Putamen (tissue), 1 donor: ENCODE measurements at regions not wholly inside any gene's neighbourhood (a gene's known extent, or its start where the extent isn't known, plus 50 kb on each side); places are given as distances from the start of the nearest gene placed in this dataset.
"Not testable (repeated sequence)": the region's sequence is repeated elsewhere in the genome, so short reads cannot be mapped to it uniquely, and the experiment has no call there.

Experiments used
- DNase-seq: peaks from one replicate; pipeline ENCODE4 v3.0.0-alpha.2; 2016; ENCODE audit warnings: low spot score

DNA sequence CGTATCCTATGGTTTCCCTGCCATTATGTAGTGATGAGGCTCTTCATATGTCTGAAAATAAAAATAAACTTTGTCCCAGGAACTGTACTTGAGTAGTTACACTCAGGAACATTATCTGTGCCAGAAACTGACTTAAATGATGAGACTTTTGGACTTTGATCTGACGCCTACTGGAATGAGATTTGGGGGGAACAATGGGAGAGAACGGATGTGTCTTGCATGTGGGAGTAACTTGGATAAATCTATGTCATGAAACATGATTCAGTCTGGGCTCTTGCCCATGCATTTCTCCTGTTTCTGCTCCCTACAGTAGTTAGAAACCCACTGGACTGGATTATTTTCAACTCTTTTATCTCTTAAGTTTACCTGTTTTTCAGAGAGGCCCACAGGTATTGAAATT is 2351.4 kb downstream of the PCDH7 start:
- no peak for DNase-seq

DNA sequence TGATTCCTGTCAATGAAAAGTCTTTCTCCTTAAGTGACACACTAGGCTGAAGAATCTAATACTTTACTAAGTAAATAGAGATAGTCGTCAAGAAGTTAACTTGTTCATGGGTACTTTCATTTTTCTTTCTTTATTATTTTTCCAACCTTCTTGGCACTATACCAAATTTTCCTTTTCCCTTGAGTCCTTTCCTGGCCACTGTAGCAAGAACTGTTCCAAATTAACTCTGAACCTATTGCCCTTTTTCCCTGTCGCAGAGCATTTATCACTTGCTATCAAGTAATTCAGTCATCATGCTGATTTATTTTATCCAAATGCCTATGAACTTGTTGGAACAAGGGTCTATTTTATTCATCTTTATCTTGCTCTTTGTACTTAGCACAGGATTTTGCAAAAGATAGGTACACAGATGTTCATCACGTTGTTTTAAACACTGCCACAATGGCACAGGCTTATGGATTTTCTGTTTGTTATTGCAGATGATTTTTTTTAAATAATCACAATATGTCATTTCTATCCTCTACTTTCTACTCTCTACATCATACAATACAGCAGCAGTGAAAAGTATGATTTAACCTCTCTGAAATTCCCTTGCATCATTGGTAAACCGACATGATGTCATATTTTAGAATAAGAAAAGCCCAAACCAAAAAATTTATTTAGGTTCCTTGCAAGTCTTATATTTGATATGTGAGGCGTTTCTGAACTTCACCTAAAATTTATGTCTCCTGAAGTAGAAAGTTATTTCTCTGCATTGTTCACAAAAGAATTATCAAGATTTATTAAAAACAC is 2352.3 kb downstream of the PCDH7 start:
- DNase-seq, result no peak

DNA sequence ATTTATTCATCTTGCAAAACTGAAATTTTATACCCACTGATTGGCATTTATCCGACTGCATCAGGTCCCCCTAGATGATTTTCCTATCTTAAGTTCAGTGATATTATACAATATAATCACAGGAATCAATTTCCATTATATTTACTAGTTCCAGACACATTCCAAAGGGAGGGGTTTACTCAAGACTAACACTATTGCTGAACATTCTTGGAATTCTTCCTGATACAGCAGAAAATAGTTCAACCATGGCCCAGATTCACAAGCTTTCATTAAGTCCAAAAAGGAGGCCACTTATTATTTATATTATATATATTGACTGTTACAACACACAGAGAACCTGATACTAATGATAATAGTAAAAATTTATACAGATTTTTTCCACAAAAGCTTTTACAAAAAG is 2353.6 kb downstream of the PCDH7 start:
- DNase-seq, result no peak

DNA sequence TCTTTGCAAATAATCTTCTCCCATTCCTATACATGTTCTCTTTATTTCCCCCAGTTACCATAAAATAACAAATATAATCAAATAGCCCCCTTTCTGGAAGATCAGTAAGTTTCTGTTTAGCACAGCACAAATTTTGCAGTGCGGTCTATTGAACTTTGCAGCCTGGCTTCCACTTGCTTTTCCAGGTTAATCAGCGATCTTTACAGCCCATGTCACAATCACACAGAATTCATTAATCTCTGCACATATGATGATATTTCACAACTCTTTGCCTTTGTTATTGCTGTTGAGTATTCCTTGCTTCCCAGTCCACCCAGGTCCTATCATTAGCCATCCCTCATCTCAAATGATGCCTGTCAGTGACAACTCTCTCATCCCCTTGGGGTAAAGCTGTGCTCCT is 2358.0 kb downstream of the PCDH7 start:
- no peak for DNase-seq

DNA sequence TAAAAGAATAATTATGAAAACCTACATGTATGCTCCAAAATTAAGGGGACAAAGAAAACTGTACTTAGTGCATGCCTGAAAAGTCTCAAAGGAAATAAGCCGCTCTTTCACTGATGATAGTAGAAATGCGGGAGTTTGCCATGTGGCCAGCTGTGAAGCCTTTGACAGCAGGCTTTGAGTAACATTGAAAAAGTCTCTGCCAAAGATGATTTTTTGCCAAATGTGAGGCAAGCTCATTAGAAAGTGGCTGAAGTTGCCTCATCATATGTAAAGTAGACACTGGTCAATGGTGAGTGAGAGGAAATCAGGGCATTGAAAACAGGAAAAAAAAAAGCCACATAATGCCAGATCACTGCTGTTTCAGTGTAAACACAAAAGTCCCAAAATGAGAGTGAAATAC is 2360.1 kb downstream of the PCDH7 start:
- DNase-seq, result no peak

DNA sequence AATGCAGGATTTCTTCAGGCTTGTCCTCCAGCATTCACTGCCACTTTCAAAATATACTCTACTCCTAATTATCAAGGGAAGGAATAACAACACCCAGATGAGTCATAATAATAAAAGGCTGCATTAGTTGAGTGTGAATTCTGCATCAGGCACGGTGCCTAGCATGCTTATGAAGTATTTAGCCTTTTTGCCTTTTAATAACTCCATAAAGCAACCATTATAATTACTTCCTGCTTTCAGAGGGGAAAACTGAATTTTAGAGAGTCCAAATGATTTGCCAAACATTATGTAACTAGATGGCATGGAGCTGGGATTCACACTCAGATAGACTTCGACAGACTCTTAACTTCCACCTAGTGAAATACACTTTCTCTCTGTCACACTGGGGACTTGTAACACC is 2365.5 kb downstream of the PCDH7 start:
- DNase-seq, result no peak

DNA sequence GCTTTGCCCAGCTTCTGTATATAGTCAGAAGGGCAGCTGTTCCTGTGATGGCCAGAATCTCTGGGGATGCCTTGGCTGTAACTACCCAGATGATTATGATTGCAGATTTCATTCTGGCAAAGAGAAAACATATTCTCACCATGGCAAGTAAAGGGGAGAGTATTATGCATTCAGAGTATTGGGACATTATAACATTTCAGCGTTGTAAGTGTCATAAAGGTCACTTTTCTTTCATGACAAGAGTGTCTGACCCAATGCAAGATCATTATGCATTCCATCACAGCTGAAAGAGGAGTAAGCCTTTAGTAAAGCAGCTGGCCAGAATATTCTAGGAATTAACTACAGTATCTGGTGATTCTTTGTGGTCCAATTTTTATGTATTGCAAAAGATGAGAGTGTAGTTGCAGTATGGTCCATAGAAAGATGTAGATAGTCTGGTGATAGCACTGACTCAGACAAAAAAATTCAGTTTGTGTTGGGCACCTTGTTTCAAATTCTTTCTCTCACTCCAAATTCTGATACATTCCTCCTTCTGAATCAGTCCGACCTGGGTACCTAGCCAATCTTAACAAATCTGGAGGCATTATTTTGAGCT is 2366.3 kb downstream of the PCDH7 start:
- no peak for DNase-seq

DNA sequence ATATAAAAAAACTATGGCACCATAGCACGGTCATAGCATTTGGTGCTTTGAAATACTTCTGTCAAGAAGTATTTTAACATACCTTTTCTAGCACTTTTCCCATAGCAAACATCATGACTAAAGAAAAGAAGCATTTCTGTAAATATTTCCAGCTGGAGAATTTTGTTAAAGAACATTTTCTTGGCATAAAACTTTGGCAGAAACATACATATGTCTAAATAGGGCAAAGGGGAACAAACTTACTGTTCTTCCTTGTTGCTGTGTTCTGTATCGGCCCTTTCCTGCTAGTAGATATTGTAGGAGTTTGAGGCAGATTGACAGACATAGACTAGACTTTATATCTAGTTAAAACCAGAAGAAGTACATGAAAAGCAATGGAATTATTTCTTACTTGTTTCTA is 2368.5 kb downstream of the PCDH7 start:
- no peak for DNase-seq

DNA sequence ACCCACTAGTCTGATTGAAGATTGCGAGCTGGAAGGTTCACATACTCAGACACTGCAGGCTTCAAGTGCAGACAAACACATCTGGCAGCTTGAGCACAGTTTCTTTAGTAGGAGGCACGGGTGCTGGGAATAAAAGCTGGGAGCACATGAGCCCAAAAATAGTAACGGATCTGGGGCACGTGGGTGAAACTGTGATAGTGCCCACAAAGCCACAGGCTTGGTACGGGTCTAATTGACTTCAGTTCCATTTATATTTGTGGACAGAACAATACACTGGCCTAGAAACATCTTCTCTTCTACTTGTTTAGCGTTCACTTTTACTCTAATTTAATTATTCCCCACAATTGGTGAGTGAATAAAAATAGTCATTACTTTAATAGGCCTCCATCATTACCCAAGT is 2370.7 kb downstream of the PCDH7 start:
- no peak for DNase-seq

DNA sequence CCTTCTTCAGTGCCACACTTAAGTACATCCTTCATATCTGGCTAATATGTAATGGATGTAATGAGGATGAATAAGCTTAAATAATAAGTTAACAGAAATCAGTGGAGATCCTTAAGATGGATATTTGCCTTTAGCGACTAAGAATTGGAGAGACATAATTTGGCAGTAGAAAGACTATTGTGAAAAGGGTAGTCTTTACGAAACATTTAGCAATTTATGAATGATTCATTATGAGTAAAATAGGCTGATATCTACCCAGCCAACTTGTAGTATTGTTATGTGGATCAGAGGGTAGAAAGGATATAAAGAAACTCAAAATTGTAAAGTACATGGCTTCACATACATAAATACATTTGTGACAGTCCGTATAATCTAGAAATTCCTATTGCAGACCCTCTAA is 2371.8 kb downstream of the PCDH7 start:
- no peak for DNase-seq

DNA sequence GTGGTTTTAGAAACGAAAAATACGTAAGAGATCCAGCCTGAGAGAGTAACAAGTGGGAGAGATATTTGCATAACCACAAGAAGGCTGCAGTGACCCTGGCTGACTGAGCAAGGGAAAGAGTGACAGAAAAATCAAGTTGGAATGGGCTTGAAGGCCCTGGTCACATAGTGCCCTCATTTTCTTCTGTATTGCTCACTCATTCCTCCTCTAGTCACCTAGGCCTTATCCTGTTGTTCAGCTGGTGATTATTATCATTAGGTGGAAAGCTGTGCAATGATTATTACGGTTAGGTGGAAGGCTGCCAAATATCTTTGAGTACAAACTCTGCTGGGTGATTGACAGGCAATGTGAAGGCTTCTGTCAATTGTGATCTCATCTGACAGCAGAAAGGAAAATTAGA is 2384.1 kb downstream of the PCDH7 start:
- peak; percentile 1 for DNase-seq

DNA sequence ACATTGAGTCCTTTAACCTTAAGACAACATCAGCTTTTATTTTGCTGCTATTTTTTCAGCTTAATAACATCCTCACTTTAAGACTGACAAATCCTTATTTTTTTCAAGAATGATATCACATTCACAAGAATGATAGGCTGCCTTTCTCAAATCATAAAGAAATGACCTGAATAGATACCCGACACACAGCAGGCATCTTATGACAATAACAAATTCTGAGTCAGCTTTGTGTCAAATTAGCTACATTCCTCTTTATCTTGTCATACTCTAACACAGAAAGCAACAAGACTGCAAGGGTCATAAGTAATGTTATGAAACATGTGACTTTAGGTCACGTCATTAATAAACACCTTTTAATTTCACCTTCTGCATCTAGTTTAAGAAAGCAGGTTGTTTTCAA is 2387.6 kb downstream of the PCDH7 start:
- no peak for DNase-seq

DNA sequence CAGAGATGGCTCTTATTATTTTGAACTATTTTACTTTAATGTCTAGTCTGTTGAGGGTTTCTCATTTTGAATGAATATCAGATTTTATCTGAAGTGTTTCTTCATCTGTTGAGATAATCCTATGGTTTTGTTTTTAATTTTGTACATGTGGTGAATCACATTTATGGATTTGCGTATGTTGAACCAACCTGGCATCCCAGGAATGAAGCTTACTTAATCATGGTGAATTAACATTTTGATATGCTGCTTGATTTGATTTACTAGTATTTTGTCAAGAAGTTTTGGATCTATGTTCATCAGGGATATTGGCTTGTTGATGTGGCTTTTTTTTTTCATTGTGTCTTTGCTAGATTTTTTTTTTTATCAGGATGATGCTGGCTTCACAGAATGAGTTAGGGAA is 2390.9 kb downstream of the PCDH7 start:
- DNase-seq, result no peak

DNA sequence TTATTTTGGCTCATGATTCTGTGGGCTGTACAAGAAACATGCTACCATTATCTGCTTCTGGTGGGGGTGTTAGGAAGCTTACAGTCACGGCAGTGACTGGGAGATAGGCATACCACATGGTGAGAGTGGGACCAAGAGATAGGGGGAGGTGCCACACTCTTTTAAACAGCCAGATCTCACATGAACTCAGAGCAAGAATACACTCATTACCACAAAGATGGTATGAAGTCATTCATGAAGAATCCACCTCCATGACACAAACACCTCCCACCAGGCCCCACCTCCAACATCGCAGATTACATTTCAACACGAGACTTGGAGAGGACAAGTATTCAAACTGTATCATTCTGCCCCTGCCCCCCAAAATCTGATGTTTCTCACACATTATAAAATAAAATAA is 2396.7 kb downstream of the PCDH7 start:
- DNase-seq, result no peak

DNA sequence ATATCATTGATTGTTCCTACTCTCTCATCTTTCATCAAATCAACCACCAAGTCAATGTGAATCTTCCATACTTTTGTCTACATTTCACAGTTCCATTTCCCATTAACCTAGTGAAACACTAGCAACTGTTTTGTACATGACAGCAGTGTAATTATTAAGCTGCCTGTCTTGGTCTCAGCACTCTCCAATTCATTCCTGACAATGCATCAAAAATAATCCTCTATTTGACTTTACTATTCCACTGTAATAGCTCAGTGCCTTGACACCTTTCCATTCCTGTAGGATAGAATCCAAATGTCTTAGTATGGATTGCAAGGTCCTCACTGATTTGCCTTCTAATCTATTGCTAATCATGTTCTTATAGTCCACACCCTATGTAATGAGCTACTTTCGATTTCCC is 2405.8 kb downstream of the PCDH7 start:
- DNase-seq, result no peak

DNA sequence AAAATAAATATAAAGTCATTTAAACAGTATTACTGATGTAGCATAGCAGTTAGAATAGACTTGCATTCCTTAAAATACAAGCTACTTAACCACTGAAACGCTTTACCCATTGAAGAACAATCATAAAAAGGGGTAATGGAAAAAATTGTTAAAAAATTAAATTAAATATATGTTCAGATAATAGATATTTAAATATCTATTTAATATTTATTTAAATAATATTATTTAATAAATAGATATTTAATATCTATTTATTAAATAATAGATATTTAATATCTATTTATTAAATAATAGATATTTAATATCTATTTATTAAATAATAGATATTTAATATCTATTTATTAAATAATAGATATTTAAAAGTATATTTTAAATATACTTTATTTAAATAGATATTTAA is 2410.5 kb downstream of the PCDH7 start:
- DNase-seq, result not testable (repeated sequence)

DNA sequence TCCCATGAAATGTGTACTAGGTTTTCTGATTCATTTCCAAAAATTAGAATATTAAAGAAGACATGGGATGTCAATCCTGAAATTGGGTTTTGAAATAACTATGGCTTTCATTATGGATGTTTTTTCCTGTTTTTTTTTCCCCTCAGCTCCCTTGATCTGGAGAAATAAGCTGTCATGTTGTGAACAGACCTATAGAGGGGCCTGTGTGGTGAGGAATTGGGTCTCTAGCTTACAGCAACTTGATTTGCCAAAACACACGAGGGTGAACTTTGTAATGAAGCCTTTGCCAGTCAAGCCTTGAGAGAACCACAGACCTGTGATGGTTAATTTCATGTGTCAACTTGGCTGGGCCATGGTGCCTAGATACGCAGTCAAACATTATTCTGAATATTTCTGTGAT is 2413.6 kb downstream of the PCDH7 start:
- no peak for DNase-seq

DNA sequence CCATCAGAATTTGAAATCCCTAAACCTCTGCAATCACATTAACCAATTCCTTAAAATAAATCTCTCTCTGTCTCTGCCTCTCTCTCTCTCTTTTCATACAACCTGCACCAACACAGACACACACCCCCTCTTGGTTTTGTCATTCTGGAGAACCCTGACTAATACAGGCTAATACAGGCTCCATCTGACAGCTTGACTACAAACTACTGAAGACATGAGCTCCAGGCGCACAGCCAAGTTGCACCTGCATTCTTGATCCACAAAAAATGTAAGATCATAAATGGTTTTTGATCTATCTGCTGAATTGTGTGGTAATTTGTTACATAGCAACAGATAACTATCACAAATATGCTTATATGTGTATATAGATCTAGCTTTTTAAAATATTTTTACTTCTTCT is 2414.2 kb downstream of the PCDH7 start:
- peak; percentile 49 for DNase-seq

DNA sequence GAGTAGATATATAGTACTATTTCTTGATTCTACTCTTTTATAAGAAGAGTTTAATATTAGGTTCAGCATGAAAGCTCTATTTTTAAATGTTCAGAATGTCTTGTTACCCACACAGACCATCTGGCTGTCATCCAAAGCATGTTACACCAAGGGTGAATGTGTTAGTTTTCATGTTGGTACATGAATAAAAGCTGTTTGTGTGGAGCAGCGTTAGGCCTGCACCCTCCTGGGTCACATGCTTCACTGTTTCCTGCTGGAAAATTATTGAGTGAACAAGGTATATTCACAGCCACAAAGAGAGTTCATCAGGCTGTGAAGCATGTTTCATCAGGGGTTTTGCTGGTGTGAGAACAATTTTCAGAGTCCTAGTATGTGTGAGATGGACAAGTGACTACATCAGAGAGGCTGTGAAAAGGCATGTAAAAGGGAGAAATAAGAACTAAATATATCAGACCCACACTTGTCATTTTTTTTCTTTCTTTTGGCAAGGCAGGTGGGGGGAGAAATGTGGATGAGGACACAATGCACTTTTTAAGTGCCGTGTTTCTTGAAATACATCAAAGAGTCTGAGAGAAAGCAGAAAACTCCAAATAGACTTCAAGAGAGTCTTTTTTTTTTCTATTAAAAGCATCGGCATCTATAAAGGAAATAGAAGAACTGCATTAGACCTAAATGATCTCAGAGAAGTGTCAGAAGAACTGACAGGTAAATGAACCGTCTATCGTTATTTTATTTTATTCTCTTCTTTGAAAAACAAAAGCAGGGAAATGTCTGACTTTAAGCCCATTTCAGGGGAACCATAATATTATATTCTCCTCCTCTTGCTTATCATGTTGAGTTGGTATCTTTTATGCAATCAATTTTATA is 2429.7 kb downstream of the PCDH7 start:
- DNase-seq, result no peak

DNA sequence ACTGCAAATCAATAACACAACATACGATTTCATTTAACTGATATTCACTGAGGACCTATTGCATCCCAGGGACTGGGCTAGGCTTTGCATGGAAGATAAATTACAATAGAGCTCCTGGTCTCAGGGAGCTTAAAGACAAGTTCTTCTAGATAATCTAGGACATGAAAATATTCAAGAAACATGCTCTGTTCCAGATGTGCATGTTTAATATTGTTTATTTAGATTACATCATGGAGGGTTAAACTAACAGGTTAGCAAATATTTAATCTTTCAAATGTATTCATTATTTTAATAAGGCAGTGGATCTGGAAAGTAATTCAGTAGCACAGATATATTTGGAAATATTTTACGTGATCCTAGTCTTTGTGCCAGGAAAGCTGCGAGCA is 2430.3 kb downstream of the PCDH7 start:
- no peak for DNase-seq

DNA sequence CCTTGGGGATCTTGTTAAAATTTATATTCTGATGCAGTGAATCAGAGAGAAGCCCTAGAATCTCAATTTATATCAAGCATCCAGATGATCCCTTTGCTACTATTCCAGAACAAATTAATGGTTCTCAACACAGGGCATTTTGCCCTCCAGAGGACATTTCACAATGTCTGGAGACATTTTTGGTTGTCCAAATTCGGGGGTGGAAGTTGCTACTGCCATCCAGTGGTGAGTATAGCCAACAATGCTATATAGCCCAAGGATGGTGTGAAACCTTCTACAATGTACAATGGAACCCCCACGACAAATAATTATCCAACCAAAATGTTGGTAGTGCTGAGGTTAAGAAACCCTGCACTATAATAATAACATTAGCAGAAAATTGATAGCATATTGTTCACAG is 2440.0 kb downstream of the PCDH7 start:
- DNase-seq, result no peak

DNA sequence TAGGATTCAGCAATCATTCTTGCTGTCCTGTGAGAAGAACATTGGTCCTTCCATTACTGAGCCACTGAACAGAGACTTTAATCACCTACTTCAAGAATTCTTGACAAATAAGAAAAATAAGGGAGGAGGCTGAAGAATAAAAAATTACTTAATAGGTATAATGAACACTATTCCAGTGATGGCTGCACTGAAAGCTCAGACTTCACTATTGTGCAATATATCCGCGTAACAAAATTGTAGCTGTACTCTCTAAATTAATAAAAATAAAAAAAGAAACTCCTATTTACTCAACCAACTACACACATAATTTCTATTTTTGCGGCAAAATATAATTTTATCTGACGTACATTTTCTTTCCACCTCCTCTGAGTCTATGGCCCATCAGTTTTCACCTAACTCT is 2441.0 kb downstream of the PCDH7 start:
- no peak for DNase-seq

DNA sequence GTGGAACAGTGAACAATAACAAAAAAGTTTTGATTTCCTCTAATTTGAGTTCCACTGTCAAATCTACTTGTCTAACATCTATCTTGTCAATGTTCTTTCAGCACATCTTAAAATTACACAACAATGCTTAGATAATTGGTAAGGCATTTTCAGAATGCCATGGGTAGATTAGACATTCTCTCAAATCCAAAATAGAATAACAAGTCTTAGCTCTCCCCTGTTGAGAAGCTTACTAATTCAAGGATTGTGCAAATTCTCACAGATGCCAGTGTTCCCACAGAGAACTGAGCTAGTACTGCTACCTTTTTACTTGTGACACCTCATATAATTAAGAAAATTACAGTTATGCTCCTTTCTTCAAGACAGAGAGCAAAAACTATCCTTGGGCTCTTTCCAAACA is 2442.0 kb downstream of the PCDH7 start:
- DNase-seq, result no peak
